ENCODE measurements at regions not wholly inside any gene's neighbourhood (a gene's known extent, or its start where the extent isn't known, plus 50 kb on each side); places are given as distances from the start of the nearest gene placed in this dataset.

- CTCF ChIA-PET: interaction anchor here (1.0 to 2.0 kb wide), 2 partner anchors 176 to 187 kb away, joined by 4 to 5 read pairs; no protein-coding TSS in a partner anchor
- no peaks in the 10 kb centered on the region for H3K36me3 ChIP-seq (ENCODE audit: control insufficient read depth, insufficient read depth, low read length)
- H3K4me3 ChIP-seq (ENCODE audit: low read depth, low read length): no peak overlapping the region
- TF ChIP-seq CTCF (IDR thresholded peaks at IDR 0.05; ENCODE audit: insufficient read depth, low read depth, low read length): no peak
- DNase-seq (ENCODE audit: low read depth): no peak
- POLR2A ChIA-PET: no interaction called here
- peaks cover 3% of the 10 kb centered on the region for H3K27me3 ChIP-seq (ENCODE audit: control insufficient read depth, insufficient read depth, low read length)
These were observed 122.3 kb downstream of the HNMT start for GRCh38 chr2:138086576-138086975.

- DNase-seq (ENCODE audit: low read depth): no peak
- Histone ChIP-seq H3K4me3 (ENCODE audit: low read depth, low read length) (no peak overlapping the region), H3K36me3 (ENCODE audit: control insufficient read depth, insufficient read depth, low read length) (no peaks in the 10 kb centered on the region), H3K27me3 (ENCODE audit: control insufficient read depth, insufficient read depth, low read length) (peaks cover 3% of the 10 kb centered on the region)
- CTCF ChIA-PET: interaction anchor here (0.6 to 2.0 kb wide), 5 partner anchors 134 to 699 kb away, joined by 3 to 5 read pairs (median 3); no protein-coding TSS in a partner anchor
- POLR2A ChIA-PET: no interaction called here
- TF ChIP-seq CTCF (IDR thresholded peaks at IDR 0.05; ENCODE audit: insufficient read depth, low read depth, low read length): no peak
These were observed 123.7 kb downstream of the HNMT start for GRCh38 chr2:138087751-138088593.

GRCh38 chr2:138090330-138090729, 126.1 kb downstream of the HNMT start:
- TF ChIP-seq CTCF (IDR thresholded peaks at IDR 0.05; ENCODE audit: insufficient read depth, low read depth, low read length): peak; percentile 76
- Histone ChIP-seq H3K36me3 (ENCODE audit: control insufficient read depth, insufficient read depth, low read length) (no peaks in the 10 kb centered on the region), H3K27me3 (ENCODE audit: control insufficient read depth, insufficient read depth, low read length) (peaks cover 3% of the 10 kb centered on the region), H3K4me3 (ENCODE audit: low read depth, low read length) (no peak overlapping the region)
- ChIA-PET POLR2A (no interaction called here), CTCF (interaction anchor here (0.7 to 3.7 kb wide), 20 partner anchors 9 to 731 kb away, joined by 3 to 49 read pairs (median 4); partner anchors contain the start of gene HNMT)
- DNase-seq (ENCODE audit: low read depth): no peak

- Histone ChIP-seq H3K4me3 (ENCODE audit: low read depth, low read length) (no peak overlapping the region), H3K36me3 (ENCODE audit: control insufficient read depth, insufficient read depth, low read length) (no peaks in the 10 kb centered on the region), H3K27me3 (ENCODE audit: control insufficient read depth, insufficient read depth, low read length) (peaks cover 1% of the 10 kb centered on the region; the same call in 1 of the 2 replicates)
- no peak for DNase-seq (ENCODE audit: low read depth)
- CTCF ChIA-PET: no interaction called here
- TF ChIP-seq CTCF (IDR thresholded peaks at IDR 0.05; ENCODE audit: insufficient read depth, low read depth, low read length): no peak
- POLR2A ChIA-PET: no interaction called here
These were observed 129.2 kb downstream of the HNMT start for GRCh38 chr2:138093455-138093854.

GRCh38 chr2:138094031-138094430, 129.8 kb downstream of the HNMT start:
- Histone ChIP-seq H3K36me3 (ENCODE audit: control insufficient read depth, insufficient read depth, low read length) (no peaks in the 10 kb centered on the region), H3K27me3 (ENCODE audit: control insufficient read depth, insufficient read depth, low read length) (no peaks in the 10 kb centered on the region; the same call in 1 of the 2 replicates), H3K4me3 (ENCODE audit: low read depth, low read length) (no peak overlapping the region)
- DNase-seq (ENCODE audit: low read depth): no peak
- no peak for TF ChIP-seq CTCF (IDR thresholded peaks at IDR 0.05; ENCODE audit: insufficient read depth, low read depth, low read length)
- ChIA-PET POLR2A (no interaction called here), CTCF (no interaction called here)

All from BJ (cell line).